GM12801 (cell line): ENCODE measurements at regions not wholly inside any gene's neighbourhood (a gene's known extent, or its start where the extent isn't known, plus 50 kb on each side); places are given as distances from the start of the nearest gene placed in this dataset.

Source experiments
- CTCF ChIP-seq: IDR thresholded peaks from one replicate; pipeline ENCODE4 v1.5.1; 2011; ENCODE audit warnings: control low read depth; ENCODE audit not compliant: insufficient read length; ENCODE audit errors: extremely low read depth

GRCh38 chr4:66178906-66179305 is 508.6 kb upstream of the EPHA5 start:
- no peak for TF ChIP-seq CTCF

GRCh38 chr4:66169341-66169740 is 499.1 kb upstream of the EPHA5 start:
- no peak for TF ChIP-seq CTCF

- no peak for TF ChIP-seq CTCF
These were observed 494.6 kb upstream of the EPHA5 start for GRCh38 chr4:66164869-66165268.

- TF ChIP-seq CTCF: no peak
These were observed 490.3 kb upstream of the EPHA5 start for GRCh38 chr4:66160606-66161005.

- no peak for TF ChIP-seq CTCF
These were observed 487.3 kb upstream of the EPHA5 start for GRCh38 chr4:66157594-66157993.

- TF ChIP-seq CTCF: no peak
These were observed 459.8 kb upstream of the EPHA5 start for GRCh38 chr4:66130042-66130441.

- TF ChIP-seq CTCF: no peak
These were observed 453.6 kb upstream of the EPHA5 start for GRCh38 chr4:66123831-66124413.
